Fibroblast of lung (primary cell): ENCODE measurements at regions not wholly inside any gene's neighbourhood (a gene's known extent, or its start where the extent isn't known, plus 50 kb on each side); places are given as distances from the start of the nearest gene placed in this dataset.

Experiments
- DNase-seq, 2 donors: peaks; one replicate each; pipeline versions ENCODE4 v3.0.0 to v3.0.0-alpha.2; 2010; ENCODE audit warnings: low read depth in 2 of 2
- H2AFZ ChIP-seq: 2 replicates; pipeline ENCODE4 v1.5.1; 2012; ENCODE audit warnings: low read length, control low read depth, inconsistent platforms
- H3K27ac ChIP-seq: 2 replicates; pipeline ENCODE4 v1.5.1; 2011; ENCODE audit warnings: low read length, control low read depth; ENCODE audit not compliant: insufficient read depth
- H3K27me3 ChIP-seq: 2 replicates; pipeline ENCODE4 v1.5.1; 2011; ENCODE audit warnings: mild to moderate bottlenecking, low read length; ENCODE audit not compliant: control insufficient read depth, insufficient read depth
- H3K36me3 ChIP-seq: 2 replicates; pipeline ENCODE4 v1.5.1; 2011; ENCODE audit warnings: low read length; ENCODE audit not compliant: control insufficient read depth, insufficient read depth
- H3K4me1 ChIP-seq: 2 replicates; pipeline ENCODE4 v1.5.1; 2011; ENCODE audit warnings: low read length; ENCODE audit not compliant: control insufficient read depth, insufficient read depth; ENCODE audit errors: extremely low read depth
- H3K4me2 ChIP-seq: 2 replicates; pipeline ENCODE4 v1.5.1; 2011; ENCODE audit warnings: low read length, control low read depth; ENCODE audit not compliant: insufficient read depth; ENCODE audit errors: extremely low read depth
- H3K4me3 ChIP-seq, 4 experiments: fragments of 200-600 bp in 1 of 4; sonication (generic) in 1 of 4; replicated peaks in 1 of 4; 2 replicates each; pipeline ENCODE4 v1.5.1; 2011 to 2016; ENCODE audit warnings: low read length in 4 of 4, low read depth in 3 of 4, mild to moderate bottlenecking in 3 of 4, control low read depth in 2 of 4, inconsistent platforms in 1 of 4, mixed read lengths in 1 of 4; ENCODE audit not compliant: insufficient read depth in 1 of 4; ENCODE audit errors: control extremely low read depth in 1 of 4
- H3K79me2 ChIP-seq: 2 replicates; pipeline ENCODE4 v1.5.1; 2012; ENCODE audit warnings: mild to moderate bottlenecking, low read length, inconsistent platforms; ENCODE audit not compliant: control insufficient read depth, insufficient read depth
- H3K9ac ChIP-seq: 2 replicates; pipeline ENCODE4 v1.5.1; 2011; ENCODE audit warnings: mild to moderate bottlenecking, low read length, control low read depth; ENCODE audit not compliant: insufficient read depth
- H3K9me3 ChIP-seq: 2 replicates; pipeline ENCODE4 v1.5.1; 2012; ENCODE audit warnings: low read depth, low read length; ENCODE audit not compliant: control insufficient read depth, insufficient read depth
- H4K20me1 ChIP-seq: 2 replicates; pipeline ENCODE4 v1.5.1; 2011; ENCODE audit warnings: low read length; ENCODE audit not compliant: control insufficient read depth, insufficient read depth; ENCODE audit errors: extremely low read depth
- EZH2 ChIP-seq: IDR thresholded peaks from 2 replicates; pipeline ENCODE4 v1.5.1; 2012; ENCODE audit warnings: low read length, control low read depth, mild to moderate bottlenecking; ENCODE audit errors: missing control alignments
- TF ChIP-seq, protein P1 (sequence below), 2 donors: IDR thresholded peaks in 1 of 2; conservative IDR thresholded peaks in 1 of 2; 1 replicate in 1 of 2; 2 replicates in 1 of 2; pipeline ENCODE4 v1.5.1; 2011 to 2012; ENCODE audit warnings: low read length in 2 of 2, control low read depth in 1 of 2, inconsistent platforms in 1 of 2, low read depth in 1 of 2, mild to moderate bottlenecking in 1 of 2

DNA sequence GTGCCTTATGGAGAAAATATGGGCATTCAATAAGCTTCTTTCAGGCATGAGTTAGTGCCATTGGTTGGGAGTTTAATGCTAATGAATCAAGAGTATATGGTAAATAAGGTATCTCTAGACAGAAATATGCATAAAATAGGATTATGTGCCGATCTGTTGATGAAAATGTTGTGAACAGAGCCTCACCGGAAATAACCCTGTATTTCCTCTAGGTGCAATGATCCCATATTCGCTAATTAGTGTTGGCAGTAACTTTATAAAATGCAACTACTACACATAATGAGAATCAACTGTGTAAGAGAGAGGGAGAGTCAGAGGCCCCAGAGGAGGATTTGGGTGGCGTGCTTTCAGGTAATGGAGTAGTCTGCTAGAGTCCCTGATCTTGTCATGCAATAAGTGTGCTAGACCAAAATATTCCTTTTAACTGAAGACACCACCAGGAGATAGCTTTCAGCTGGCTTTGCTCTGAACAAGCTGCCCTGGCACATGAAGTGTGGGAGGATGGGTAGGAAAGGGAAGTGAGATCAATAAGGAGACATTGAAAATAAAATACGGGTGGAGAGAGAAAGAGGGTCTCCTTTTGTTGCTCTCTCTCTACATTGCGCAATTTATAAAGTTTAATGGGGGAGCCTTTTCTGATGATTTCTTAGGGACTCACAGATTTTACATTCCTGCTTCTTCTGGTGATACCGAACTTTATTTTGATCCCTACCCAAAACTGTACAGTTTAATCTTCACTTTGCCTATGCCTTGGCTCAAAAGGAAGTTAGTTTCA is 68.6 kb upstream of the PLXNC1 start:
- no peak overlapping the region for H3K27ac ChIP-seq
- no peak overlapping the region for H3K9ac ChIP-seq
- DNase-seq: no peak
- no peaks in the 10 kb centered on the region for H3K79me2 ChIP-seq
- no peaks in the 10 kb centered on the region for H3K27me3 ChIP-seq
- no peaks in the 10 kb centered on the region for H3K4me1 ChIP-seq
- H3K4me3 ChIP-seq: no peak overlapping the region
- H3K4me2 ChIP-seq: no peak overlapping the region
- H3K9me3 ChIP-seq: no peaks in the 10 kb centered on the region
- H4K20me1 ChIP-seq: no peaks in the 10 kb centered on the region
- H2AFZ ChIP-seq: no peak overlapping the region
- TF ChIP-seq EZH2: no peak
- TF ChIP-seq, protein P1, sequence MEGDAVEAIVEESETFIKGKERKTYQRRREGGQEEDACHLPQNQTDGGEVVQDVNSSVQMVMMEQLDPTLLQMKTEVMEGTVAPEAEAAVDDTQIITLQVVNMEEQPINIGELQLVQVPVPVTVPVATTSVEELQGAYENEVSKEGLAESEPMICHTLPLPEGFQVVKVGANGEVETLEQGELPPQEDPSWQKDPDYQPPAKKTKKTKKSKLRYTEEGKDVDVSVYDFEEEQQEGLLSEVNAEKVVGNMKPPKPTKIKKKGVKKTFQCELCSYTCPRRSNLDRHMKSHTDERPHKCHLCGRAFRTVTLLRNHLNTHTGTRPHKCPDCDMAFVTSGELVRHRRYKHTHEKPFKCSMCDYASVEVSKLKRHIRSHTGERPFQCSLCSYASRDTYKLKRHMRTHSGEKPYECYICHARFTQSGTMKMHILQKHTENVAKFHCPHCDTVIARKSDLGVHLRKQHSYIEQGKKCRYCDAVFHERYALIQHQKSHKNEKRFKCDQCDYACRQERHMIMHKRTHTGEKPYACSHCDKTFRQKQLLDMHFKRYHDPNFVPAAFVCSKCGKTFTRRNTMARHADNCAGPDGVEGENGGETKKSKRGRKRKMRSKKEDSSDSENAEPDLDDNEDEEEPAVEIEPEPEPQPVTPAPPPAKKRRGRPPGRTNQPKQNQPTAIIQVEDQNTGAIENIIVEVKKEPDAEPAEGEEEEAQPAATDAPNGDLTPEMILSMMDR (conservative IDR thresholded peaks at IDR 0.05 in 1 of 2, IDR thresholded peaks at IDR 0.05 in 1 of 2; ENCODE audit: low read depth in 1 of 2, low read length in 2 of 2): no peak
- no peaks in the 10 kb centered on the region for H3K36me3 ChIP-seq

GRCh38 chr12:94080341-94081009 is 67.9 kb upstream of the PLXNC1 start:
- TF ChIP-seq, protein P1 (conservative IDR thresholded peaks at IDR 0.05 in 1 of 2, IDR thresholded peaks at IDR 0.05 in 1 of 2; ENCODE audit: low read depth in 1 of 2, low read length in 2 of 2): no peak
- TF ChIP-seq EZH2: no peak
- DNase-seq: no peak

GRCh38 chr12:94082690-94083089 is 65.7 kb upstream of the PLXNC1 start:
- Histone ChIP-seq H3K9me3 (no peaks in the 10 kb centered on the region), H3K36me3 (no peaks in the 10 kb centered on the region), H3K79me2 (no peaks in the 10 kb centered on the region), H3K4me2 (no peak overlapping the region), H3K4me3 (no peak overlapping the region), H4K20me1 (no peaks in the 10 kb centered on the region), H2AFZ (no peak overlapping the region), H3K27me3 (no peaks in the 10 kb centered on the region), H3K27ac (no peak overlapping the region), H3K4me1 (no peaks in the 10 kb centered on the region), H3K9ac (no peak overlapping the region)
- DNase-seq: no peak
- TF ChIP-seq EZH2: no peak
- TF ChIP-seq, protein P1 (conservative IDR thresholded peaks at IDR 0.05 in 1 of 2, IDR thresholded peaks at IDR 0.05 in 1 of 2; ENCODE audit: low read depth in 1 of 2, low read length in 2 of 2): no peak

More at GRCh38 chr12:94080341-94081009, 67.9 kb upstream of the PLXNC1 start:
- Histone ChIP-seq H3K27ac (no peak overlapping the region), H3K4me3 (no peak overlapping the region), H3K27me3 (no peaks in the 10 kb centered on the region), H3K79me2 (no peaks in the 10 kb centered on the region), H3K4me1 (no peaks in the 10 kb centered on the region), H3K9ac (no peak overlapping the region), H2AFZ (no peak overlapping the region), H3K4me2 (no peak overlapping the region), H3K9me3 (no peaks in the 10 kb centered on the region), H3K36me3 (no peaks in the 10 kb centered on the region), H4K20me1 (no peaks in the 10 kb centered on the region)
